ENCODE measurements at regions not wholly inside any gene's neighbourhood (a gene's known extent, or its start where the extent isn't known, plus 50 kb on each side); places are given as distances from the start of the nearest gene placed in this dataset.
"Not testable (repeated sequence)": the region's sequence is repeated elsewhere in the genome, so short reads cannot be mapped to it uniquely, and the experiment has no call there.

DNA sequence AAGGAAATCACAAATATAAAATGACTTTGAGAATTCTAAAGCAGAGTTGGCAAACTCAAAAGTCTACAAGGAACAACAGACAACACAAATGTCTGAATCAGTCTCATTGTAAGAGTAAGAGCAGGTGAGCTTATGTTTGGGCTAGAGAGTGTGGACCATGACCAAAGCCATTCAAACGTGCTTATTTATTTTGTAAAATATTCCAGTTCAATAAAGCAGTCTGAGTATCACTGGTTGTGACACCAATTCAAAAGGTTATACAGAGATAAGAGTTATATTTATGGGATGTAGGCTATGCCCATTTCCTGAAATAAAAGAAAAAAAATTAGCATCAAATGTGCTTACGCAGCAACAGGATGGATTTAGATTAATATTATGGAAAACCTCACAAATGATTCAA lies 251.6 kb downstream of the KLF5 start:
- no peak for DNase-seq

- no peak for DNase-seq
These were observed 248.7 kb downstream of the KLF5 start for GRCh38 chr13:73307481-73307880.

DNA sequence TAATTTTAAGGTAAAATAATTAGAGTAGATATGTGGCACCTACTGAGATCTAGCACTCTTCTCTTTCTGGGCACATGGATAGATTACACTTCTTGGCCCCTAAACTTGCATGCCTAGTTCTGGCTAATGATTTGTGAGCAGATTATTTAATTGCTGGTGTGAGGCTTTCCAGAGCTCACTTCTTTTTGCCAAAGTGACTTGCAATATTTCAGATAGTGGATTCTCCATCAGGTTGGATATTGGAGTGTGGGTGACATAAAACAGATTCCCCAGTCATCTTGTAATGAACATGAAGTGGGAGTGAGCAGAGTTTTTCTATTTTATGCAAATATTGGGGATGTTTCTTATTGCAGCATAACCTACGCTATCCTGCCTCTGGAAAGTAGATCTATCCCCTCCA lies 247.9 kb downstream of the KLF5 start:
- no peak for DNase-seq

DNA sequence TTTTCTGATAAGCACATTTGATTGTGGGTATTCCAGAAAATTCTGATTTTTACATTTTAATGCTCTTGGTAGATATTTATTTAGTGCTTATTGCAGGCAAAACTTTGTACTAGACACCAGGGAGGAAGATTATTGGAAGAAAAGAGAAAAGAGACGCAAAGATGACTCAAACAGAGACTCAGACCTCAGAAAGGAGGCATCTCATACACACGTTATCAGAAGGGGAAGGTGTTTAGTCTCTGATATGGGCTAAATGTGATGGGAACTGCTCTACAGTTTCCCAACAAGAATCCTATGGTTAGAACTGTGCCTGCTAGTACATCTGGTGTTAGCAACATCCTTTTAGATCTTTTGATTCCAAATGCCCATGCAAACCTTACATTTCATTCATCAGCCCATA lies 245.6 kb downstream of the KLF5 start:
- DNase-seq, result no peak

- no peak for DNase-seq
These were observed 245.0 kb downstream of the KLF5 start for GRCh38 chr13:73303851-73304250.

GRCh38 chr13:73301622-73302021 lies 242.8 kb downstream of the KLF5 start:
- DNase-seq, result not testable (repeated sequence)

DNA sequence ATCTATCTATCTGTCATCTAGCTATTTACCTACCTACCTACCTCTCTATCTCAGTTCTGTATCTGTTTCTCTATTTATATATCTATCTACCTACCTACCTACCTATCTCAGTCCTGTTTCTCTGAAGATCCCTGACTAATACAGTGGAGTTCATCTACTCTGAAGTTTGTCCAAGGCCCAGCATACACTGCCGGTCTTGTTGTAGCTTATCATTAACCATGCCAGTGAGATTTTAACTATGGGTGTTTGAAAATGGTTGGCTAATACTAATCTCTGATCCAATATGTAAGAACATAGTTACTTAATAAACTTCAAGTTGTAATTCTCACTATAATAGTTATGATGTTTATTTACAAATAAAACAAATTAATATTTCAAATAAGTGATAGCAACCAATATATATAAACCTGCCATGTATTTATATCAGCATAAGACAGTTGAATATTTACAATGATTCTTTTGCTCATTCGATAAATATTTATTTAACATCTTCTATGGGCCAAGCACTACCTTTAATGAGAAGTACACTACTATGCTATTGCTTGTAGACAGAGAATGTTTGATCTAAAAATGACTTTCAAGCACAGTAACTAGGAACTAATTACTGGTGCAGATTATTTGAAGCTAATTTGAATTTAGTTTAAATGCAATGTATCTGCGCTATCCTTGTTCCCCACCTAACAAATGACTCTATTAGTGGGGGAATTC lies 242.1 kb downstream of the KLF5 start:
- DNase-seq, result no peak

GRCh38 chr13:73299787-73300186 lies 241.0 kb downstream of the KLF5 start:
- no peak for DNase-seq

DNA sequence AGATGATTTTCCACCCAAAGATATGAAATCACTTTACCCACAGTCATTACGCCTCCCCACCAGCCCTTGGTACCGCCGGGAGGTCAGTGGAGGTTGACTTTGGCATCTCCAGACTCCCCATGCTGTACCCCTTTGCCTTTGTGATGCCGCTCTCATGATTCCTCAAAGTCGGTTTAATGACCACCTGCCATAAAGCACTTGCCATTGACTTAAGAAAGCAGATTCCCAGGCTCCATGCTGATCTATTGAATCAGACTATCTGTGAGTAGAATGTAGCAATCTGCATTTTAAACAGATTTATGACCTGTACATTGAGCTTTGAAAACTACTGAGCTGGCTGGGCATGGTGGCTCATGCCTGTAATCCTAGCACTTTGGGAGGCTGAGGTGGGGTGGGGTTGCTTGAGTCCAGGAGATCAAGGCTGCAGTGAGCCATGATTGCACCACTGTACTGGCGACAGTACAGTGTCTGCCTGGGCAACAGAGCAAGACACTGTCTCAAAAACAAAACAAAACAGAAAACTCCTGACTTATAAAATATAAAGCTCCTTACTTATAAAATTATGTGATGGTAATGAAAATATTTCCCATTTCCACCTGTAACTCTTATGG lies 235.2 kb downstream of the KLF5 start:
- DNase-seq, result no peak

GRCh38 chr13:73292127-73292526 lies 233.3 kb downstream of the KLF5 start:
- DNase-seq, result no peak

DNA sequence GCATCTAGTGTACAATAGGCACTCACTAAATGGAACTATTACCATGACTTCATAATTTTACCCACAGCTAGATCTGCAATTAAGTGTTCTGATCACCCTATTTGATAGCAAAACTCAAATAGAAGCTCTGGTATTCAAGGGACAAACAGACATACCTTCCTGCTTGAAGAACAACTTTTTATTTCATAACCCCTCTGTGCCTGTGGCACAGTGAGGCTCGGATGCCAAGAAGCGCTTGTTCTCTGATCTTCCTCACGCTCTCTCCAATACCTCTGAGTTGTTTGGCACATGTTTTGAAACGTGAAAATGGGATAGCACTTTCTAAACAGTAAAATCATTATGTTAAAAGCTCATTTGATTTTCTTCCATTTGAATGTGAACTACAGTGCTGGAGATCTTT lies 232.0 kb downstream of the KLF5 start:
- no peak for DNase-seq

DNA sequence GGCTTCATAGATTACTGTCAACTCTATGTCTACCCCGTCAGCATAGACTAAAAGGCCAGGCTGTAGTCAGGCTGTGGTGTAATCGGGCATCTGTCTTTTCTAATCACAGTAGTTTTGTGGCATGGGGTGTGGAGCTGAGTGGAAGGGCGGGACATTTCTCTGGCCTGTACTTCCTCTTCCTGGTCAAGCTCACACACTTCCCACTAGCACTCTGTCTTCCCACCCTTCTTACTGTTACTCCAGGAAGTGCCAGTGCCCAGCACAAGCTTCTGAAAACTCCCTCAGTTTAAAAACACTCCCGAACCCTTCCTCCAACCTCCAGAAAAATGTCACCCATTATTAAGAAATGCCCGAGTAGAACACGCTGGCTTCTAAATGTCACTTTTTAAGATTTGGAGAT lies 229.8 kb downstream of the KLF5 start:
- DNase-seq, result no peak

DNA sequence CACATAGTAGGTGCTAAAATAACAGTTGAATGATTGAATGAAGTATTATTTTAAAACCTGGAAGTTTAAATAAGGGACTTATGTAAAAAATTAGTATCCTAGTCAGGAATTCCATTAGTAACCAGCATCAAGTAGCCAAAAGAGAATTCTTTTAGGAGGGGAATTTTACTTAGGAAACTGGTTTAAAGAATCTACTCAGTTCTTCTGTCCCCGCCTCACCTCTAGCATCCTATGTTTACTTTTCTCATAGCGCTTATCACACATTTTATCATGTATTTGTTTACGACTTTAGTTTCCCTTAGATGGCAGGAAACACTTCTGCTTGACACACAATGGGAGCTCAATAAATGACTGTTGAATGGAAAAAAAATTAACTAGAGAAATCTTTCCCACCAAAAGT lies 229.0 kb downstream of the KLF5 start:
- no peak for DNase-seq

GRCh38 chr13:73286942-73287620 lies 228.3 kb downstream of the KLF5 start:
- DNase-seq, result no peak

DNA sequence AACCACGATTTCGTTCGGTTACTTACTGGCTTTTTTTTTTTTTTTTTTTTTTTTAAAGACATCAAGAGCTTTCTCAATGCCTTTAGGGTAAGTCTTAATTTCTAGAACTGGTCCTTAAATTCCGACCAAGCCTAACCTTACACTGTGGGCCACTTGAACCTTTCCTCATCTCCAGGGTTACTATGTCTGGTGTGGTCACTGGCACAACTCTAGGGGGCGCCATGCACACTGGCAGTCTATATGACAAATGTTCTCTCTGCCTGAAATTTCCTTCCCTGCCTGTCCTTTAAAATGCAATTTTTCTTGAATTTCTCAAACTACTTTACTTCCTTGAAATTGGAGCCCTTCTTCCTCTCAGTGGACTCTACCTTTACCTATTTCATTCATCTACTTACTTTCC lies 227.4 kb downstream of the KLF5 start:
- no peak for DNase-seq

GRCh38 chr13:73284081-73284874 lies 225.5 kb downstream of the KLF5 start:
- no peak for DNase-seq

DNA sequence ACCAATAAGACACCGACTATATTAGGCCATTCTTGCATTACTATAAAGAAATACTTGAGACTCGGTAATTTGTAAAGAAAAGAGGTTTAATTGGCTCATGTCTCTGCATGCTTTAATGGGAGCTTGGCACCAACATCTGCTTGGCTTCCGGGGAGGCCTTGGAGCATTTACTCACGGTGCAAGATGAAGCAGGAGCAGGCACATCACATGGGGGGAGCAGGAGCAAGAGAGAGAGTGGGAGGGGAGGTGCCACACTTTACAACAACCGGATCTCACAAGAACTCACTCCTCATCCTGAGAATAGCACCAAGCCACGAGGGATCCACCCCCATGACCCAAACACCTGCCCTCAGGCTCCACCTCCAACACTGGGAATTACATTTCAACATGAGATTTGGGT lies 224.8 kb downstream of the KLF5 start:
- DNase-seq, result no peak

DNA sequence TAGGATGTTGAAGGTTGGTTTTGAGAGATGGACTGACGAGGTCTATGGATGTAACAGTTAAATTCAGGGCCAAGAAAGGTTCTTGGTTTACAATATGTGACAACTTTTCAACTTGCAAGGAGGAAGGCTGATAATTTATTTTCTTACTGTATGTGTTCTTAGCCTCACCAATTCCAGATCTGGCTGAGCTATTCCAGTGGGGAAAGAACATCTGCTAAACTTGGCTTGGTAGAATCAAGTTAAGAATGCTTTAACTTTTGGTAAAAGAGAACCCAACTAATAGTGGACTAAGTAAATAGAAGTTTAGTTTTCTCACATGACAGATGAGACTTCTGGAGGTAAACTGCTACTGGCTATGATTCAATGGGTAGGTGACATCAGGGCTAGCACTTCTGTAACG lies 222.9 kb downstream of the KLF5 start:
- no peak for DNase-seq

GRCh38 chr13:73278186-73278585 lies 219.4 kb downstream of the KLF5 start:
- DNase-seq, result no peak

GRCh38 chr13:73275163-73275562 lies 216.4 kb downstream of the KLF5 start:
- DNase-seq, result no peak

DNA sequence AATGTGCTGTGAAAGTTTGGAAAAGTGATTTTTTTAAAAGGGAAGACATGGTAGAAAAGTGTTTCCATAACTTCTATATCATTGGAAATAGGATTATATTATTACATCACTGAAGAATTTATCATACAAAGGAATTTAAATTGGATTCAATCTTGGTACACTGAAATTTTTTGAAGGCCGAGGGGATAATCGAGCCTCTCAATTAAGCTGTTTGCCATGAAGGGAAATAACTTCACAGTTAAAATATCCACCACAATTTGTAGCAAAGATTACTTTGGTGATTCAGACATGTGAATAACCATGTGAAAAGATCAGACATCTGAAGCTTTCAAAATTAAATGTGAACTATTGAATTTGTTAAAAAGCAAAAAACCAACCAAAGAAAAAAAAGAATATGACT lies 215.3 kb downstream of the KLF5 start:
- DNase-seq, result no peak

- DNase-seq, result no peak
These were observed 214.9 kb downstream of the KLF5 start for GRCh38 chr13:73273745-73274144.

- DNase-seq, result no peak
These were observed 214.5 kb downstream of the KLF5 start for GRCh38 chr13:73273276-73273675.

DNA sequence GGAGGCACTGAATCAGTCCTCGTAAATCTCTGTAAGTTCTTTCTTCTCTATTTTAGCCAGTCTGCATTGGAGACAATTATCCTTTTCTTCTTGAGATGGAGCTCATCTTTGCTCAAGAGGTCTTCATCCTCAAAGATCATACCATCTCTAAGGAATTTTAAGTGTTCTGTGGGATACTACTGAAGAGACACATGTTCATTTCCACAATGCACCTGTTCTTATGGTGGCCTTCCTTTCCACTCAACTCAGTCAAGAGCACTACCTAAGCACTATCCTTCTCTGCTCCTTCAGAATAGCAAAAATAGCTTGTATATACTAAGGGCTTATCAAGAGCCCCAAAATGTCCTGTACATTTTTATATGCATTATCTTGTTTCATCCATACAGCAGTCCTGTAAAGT lies 214.0 kb downstream of the KLF5 start:
- no peak for DNase-seq
